ENCODE measurements at regions not wholly inside any gene's neighbourhood (a gene's known extent, or its start where the extent isn't known, plus 50 kb on each side); places are given as distances from the start of the nearest gene placed in this dataset.

- H3K4me3 ChIP-seq (ENCODE audit: low read depth, low read length): no peak overlapping the region
- TF ChIP-seq, protein P1, sequence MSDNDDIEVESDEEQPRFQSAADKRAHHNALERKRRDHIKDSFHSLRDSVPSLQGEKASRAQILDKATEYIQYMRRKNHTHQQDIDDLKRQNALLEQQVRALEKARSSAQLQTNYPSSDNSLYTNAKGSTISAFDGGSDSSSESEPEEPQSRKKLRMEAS (IDR thresholded peaks at IDR 0.05; ENCODE audit: low read depth, low read length): no peak
- TF ChIP-seq CTCF (IDR thresholded peaks at IDR 0.05; ENCODE audit: low read depth, low read length) (no peak), MYC (IDR thresholded peaks at IDR 0.05; ENCODE audit: low read depth, low read length) (no peak), POLR2A (IDR thresholded peaks at IDR 0.05; ENCODE audit: extremely low read depth, insufficient read length) (no peak)
Observed at GRCh38 chr3:68163968-68164367, 509.6 kb upstream of the SUCLG2 start.

GRCh38 chr3:68163062-68163461 is 508.6 kb upstream of the SUCLG2 start:
- H3K4me3 ChIP-seq (ENCODE audit: low read depth, low read length): no peak overlapping the region
- TF ChIP-seq, protein P1 (IDR thresholded peaks at IDR 0.05; ENCODE audit: low read depth, low read length): no peak
- TF ChIP-seq POLR2A (IDR thresholded peaks at IDR 0.05; ENCODE audit: extremely low read depth, insufficient read length) (no peak), MYC (IDR thresholded peaks at IDR 0.05; ENCODE audit: low read depth, low read length) (no peak), CTCF (IDR thresholded peaks at IDR 0.05; ENCODE audit: low read depth, low read length) (no peak)
- no peak for DNase-seq (ENCODE audit: low read depth)

More at GRCh38 chr3:68163968-68164367, 509.6 kb upstream of the SUCLG2 start:
- DNase-seq (ENCODE audit: low read depth): no peak

GRCh38 chr3:68162644-68163043 is 508.2 kb upstream of the SUCLG2 start:
- no peak for DNase-seq (ENCODE audit: low read depth)
- TF ChIP-seq, protein P1 (IDR thresholded peaks at IDR 0.05; ENCODE audit: low read depth, low read length): no peak
- TF ChIP-seq CTCF (IDR thresholded peaks at IDR 0.05; ENCODE audit: low read depth, low read length) (no peak), MYC (IDR thresholded peaks at IDR 0.05; ENCODE audit: low read depth, low read length) (no peak), POLR2A (IDR thresholded peaks at IDR 0.05; ENCODE audit: extremely low read depth, insufficient read length) (no peak)
- no peak overlapping the region for H3K4me3 ChIP-seq (ENCODE audit: low read depth, low read length)

DNA sequence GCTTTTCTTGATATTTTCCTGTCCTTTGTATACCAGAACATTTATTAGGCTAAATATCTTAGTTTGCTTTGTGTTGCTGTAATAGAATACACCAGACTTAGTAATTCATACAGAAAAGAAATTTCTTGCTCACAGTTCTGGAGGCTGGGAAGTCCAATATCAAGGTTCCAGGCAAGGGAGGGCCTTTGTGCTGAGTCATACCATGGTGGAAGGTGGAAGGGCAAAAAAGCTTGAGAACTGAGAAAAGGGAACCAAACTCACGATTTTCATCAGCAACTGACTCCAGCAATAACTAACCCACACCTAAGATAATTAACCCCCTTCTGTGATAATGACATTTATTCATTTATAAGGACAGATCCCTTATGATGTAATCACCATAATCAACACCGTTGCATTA is 496.9 kb upstream of the SUCLG2 start:
- no peak overlapping the region for H3K4me3 ChIP-seq (ENCODE audit: low read depth, low read length)
- no peak for DNase-seq (ENCODE audit: low read depth)
- no peak for TF ChIP-seq POLR2A (IDR thresholded peaks at IDR 0.05; ENCODE audit: extremely low read depth, insufficient read length)

DNA sequence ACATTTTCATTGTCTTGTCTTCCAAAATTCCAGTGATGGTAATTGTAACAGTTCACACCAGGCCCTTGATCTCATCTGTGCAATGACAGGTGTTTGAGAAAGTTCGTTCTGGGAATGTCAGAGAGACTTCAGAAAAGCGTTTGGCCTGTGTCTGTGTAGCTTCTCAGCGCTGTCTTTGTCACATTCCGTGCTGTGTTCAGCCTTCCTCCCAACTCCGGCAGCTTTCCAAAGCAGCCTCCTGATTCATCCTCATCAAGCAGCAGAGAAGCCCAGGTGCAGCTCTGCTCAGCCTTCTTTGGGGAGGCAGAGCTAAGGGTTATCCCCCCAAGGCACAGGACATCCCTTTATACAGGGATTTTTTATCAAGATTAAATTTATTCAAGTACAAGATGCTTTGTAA is 494.0 kb upstream of the SUCLG2 start:
- no peak for DNase-seq (ENCODE audit: low read depth)
- no peak overlapping the region for H3K4me3 ChIP-seq (ENCODE audit: low read depth, low read length)
- TF ChIP-seq, protein P1 (IDR thresholded peaks at IDR 0.05; ENCODE audit: low read depth, low read length): no peak
- TF ChIP-seq CTCF (IDR thresholded peaks at IDR 0.05; ENCODE audit: low read depth, low read length) (no peak), POLR2A (IDR thresholded peaks at IDR 0.05; ENCODE audit: extremely low read depth, insufficient read length) (no peak), MYC (IDR thresholded peaks at IDR 0.05; ENCODE audit: low read depth, low read length) (no peak)

GRCh38 chr3:68142441-68142840 is 488.0 kb upstream of the SUCLG2 start:
- TF ChIP-seq, protein P1 (IDR thresholded peaks at IDR 0.05; ENCODE audit: low read depth, low read length): no peak
- TF ChIP-seq MYC (IDR thresholded peaks at IDR 0.05; ENCODE audit: low read depth, low read length): no peak
- TF ChIP-seq POLR2A (IDR thresholded peaks at IDR 0.05; ENCODE audit: extremely low read depth, insufficient read length): no peak
- no peak for TF ChIP-seq CTCF (IDR thresholded peaks at IDR 0.05; ENCODE audit: low read depth, low read length)
- H3K4me3 ChIP-seq (ENCODE audit: low read depth, low read length): no peak overlapping the region
- DNase-seq (ENCODE audit: low read depth): no peak

Data from NB4 (cell line).